HEK293 (cell line): ENCODE measurements at regions not wholly inside any gene's neighbourhood (a gene's known extent, or its start where the extent isn't known, plus 50 kb on each side); places are given as distances from the start of the nearest gene placed in this dataset.

Experiments
- CTCF ChIA-PET: fragments of 350-600 bp; formaldehyde crosslinking; extraction: SDS; loops from one replicate; lab custom pipeline; 2021; ENCODE audit warnings: antibody characterized with exemption; lab: Yijun Ruan, JAX
- POLR2A ChIA-PET: fragments of 300-600 bp; formaldehyde crosslinking; extraction: SDS; loops from one replicate; lab custom pipeline; 2020; ENCODE audit warnings: antibody characterized with exemption, inconsistent platforms; lab: Yijun Ruan, JAX
- H3K27ac ChIP-seq: fragments of 200-500 bp; sonication (Bioruptor generic); 2 replicates; pipeline ENCODE4 v1.5.1; 2014; ENCODE audit warnings: low read depth, low read length, control low read depth, inconsistent platforms; ENCODE audit errors: extremely low read depth
- H3K36me3 ChIP-seq, 2 experiments: fragments of 200-500 bp in 1 of 2; sonication (Bioruptor generic) in 1 of 2; 1 replicate in 1 of 2; 2 replicates in 1 of 2; pipeline ENCODE4 v1.5.1; 2014 to 2017; ENCODE audit warnings: inconsistent platforms in 2 of 2, low read length in 2 of 2; ENCODE audit not compliant: control insufficient read depth in 2 of 2, insufficient read depth in 1 of 2
- H3K4me1 ChIP-seq: fragments of 200-500 bp; sonication (Bioruptor generic); 2 replicates; pipeline ENCODE4 v1.5.1; 2014; ENCODE audit warnings: mild to moderate bottlenecking, low read length, inconsistent platforms; ENCODE audit not compliant: control insufficient read depth, insufficient read depth
- H3K4me3 ChIP-seq: 2 replicates; pipeline ENCODE4 v1.5.1; 2011; ENCODE audit warnings: low read depth, mild to moderate bottlenecking, control low read depth, low read length, moderate library complexity
- H3K9me3 ChIP-seq: fragments of 200-500 bp; sonication (Bioruptor generic); 2 replicates; pipeline ENCODE4 v1.5.1; 2014; ENCODE audit warnings: low read depth, low read length, inconsistent platforms; ENCODE audit not compliant: control insufficient read depth, insufficient read depth
- HOXA7 ChIP-seq: sonication (generic); formaldehyde crosslinking; IDR thresholded peaks from 2 replicates; pipeline ENCODE4 v1.8.1; 2022; ENCODE audit warnings: missing genetic modification reagents, borderline replicate concordance
- MEIS1 ChIP-seq: sonication (generic); formaldehyde crosslinking; IDR thresholded peaks from 2 replicates; pipeline ENCODE4 v1.8.1; 2022; ENCODE audit warnings: missing genetic modification reagents, mild to moderate bottlenecking, borderline replicate concordance
- OSR2 ChIP-seq: fragments of 450-650 bp; formaldehyde crosslinking; IDR thresholded peaks from 2 replicates; pipeline ENCODE4 v1.5.1; 2016; ENCODE audit warnings: missing biosample characterization, missing genetic modification characterization
- RBAK ChIP-seq: fragments of 450-650 bp; formaldehyde crosslinking; IDR thresholded peaks from 2 replicates; pipeline ENCODE4 v1.5.1; 2016; ENCODE audit warnings: missing biosample characterization, missing genetic modification characterization
- ZNF175 ChIP-seq: fragments of 450-650 bp; formaldehyde crosslinking; IDR thresholded peaks from 2 replicates; pipeline ENCODE4 v1.5.1; 2016; ENCODE audit warnings: missing biosample characterization, missing genetic modification characterization
- ZNF26 ChIP-seq: fragments of 450-650 bp; formaldehyde crosslinking; IDR thresholded peaks from 2 replicates; pipeline ENCODE4 v1.5.1; 2016; ENCODE audit warnings: missing biosample characterization, missing genetic modification characterization
- ZNF266 ChIP-seq: fragments of 450-650 bp; formaldehyde crosslinking; IDR thresholded peaks from 2 replicates; pipeline ENCODE4 v1.5.1; 2016; ENCODE audit warnings: missing biosample characterization, missing genetic modification characterization, low read depth
- ZNF544 ChIP-seq: fragments of 450-650 bp; formaldehyde crosslinking; IDR thresholded peaks from 2 replicates; pipeline ENCODE4 v1.5.0; 2017; ENCODE audit warnings: missing biosample characterization, missing genetic modification characterization
- ZNF560 ChIP-seq: fragments of 450-650 bp; formaldehyde crosslinking; IDR thresholded peaks from 2 replicates; pipeline ENCODE4 v1.5.1; 2017; ENCODE audit warnings: missing biosample characterization, missing genetic modification characterization, borderline replicate concordance
- ZNF623 ChIP-seq: fragments of 450-650 bp; formaldehyde crosslinking; IDR thresholded peaks from 2 replicates; pipeline ENCODE4 v1.5.1; 2016; ENCODE audit warnings: missing biosample characterization, missing genetic modification characterization
- ZNF624 ChIP-seq: fragments of 450-650 bp; formaldehyde crosslinking; IDR thresholded peaks from 2 replicates; pipeline ENCODE4 v1.5.1; 2017; ENCODE audit warnings: missing biosample characterization, missing genetic modification characterization
- ZNF626 ChIP-seq: fragments of 450-650 bp; sonication (Bioruptor Pico); formaldehyde crosslinking; IDR thresholded peaks from 2 replicates; pipeline ENCODE4 v1.5.1; 2018; ENCODE audit warnings: missing biosample characterization, missing genetic modification characterization, inconsistent platforms
- ZNF664 ChIP-seq: fragments of 450-650 bp; formaldehyde crosslinking; IDR thresholded peaks from 2 replicates; pipeline ENCODE4 v1.5.1; 2016; ENCODE audit warnings: missing biosample characterization, missing genetic modification characterization
- ZNF701 ChIP-seq: fragments of 450-650 bp; formaldehyde crosslinking; IDR thresholded peaks from 2 replicates; pipeline ENCODE4 v1.5.1; 2016; ENCODE audit warnings: missing biosample characterization, missing genetic modification characterization
- ZNF76 ChIP-seq: fragments of 450-650 bp; formaldehyde crosslinking; IDR thresholded peaks from 2 replicates; pipeline ENCODE4; 2016; ENCODE audit warnings: low read depth, missing biosample characterization, missing genetic modification characterization, borderline replicate concordance
- ZNF777 ChIP-seq: fragments of 450-650 bp; formaldehyde crosslinking; IDR thresholded peaks from 2 replicates; pipeline ENCODE4 v1.5.1; 2017; ENCODE audit warnings: missing biosample characterization, missing genetic modification characterization, borderline replicate concordance
- ZNF791 ChIP-seq: fragments of 450-650 bp; formaldehyde crosslinking; IDR thresholded peaks from 2 replicates; pipeline ENCODE4 v1.5.1; 2016; ENCODE audit warnings: missing biosample characterization, missing genetic modification characterization
- ZNF792 ChIP-seq: fragments of 450-650 bp; formaldehyde crosslinking; IDR thresholded peaks from 2 replicates; pipeline ENCODE4 v1.5.1; 2016; ENCODE audit warnings: missing biosample characterization, missing genetic modification characterization
- ZXDB ChIP-seq: fragments of 450-650 bp; formaldehyde crosslinking; IDR thresholded peaks from 2 replicates; pipeline ENCODE4 v1.5.1; 2016; ENCODE audit warnings: missing biosample characterization, missing genetic modification characterization
- TF ChIP-seq, protein P1 (sequence below): fragments of 450-650 bp; formaldehyde crosslinking; conservative IDR thresholded peaks from 2 replicates; pipeline ENCODE4 v1.5.1; 2016; ENCODE audit warnings: low read depth, missing biosample characterization, missing genetic modification characterization
- TF ChIP-seq, protein P2 (sequence below): fragments of 450-650 bp; formaldehyde crosslinking; IDR thresholded peaks from 2 replicates; pipeline ENCODE4 v1.5.1; 2016; ENCODE audit warnings: missing biosample characterization, missing genetic modification characterization
- TF ChIP-seq, protein P3 (sequence below): fragments of 450-650 bp; formaldehyde crosslinking; IDR thresholded peaks from 2 replicates; pipeline ENCODE4 v1.5.1; 2016; ENCODE audit warnings: missing biosample characterization, missing genetic modification characterization

DNA sequence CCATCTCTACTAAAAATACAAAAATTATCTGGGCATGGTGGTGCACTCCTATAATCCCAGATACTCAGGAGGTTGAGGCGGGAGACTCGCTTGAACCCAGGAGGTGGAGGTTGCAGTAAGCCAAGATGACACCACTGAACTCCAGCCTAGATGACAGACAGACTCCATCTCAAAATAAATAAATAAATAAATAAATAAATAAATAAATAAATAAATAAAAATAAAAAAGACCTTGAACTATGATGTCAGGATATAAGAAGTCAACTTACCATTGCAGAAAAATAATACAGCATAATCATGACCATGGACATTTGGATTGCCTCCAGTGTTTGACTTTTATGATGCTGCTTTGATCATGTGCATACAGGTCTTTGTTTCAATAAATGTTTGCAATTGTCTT lies 484.3 kb upstream of the ROBO1 start (continued):
- TF ChIP-seq, protein P1, sequence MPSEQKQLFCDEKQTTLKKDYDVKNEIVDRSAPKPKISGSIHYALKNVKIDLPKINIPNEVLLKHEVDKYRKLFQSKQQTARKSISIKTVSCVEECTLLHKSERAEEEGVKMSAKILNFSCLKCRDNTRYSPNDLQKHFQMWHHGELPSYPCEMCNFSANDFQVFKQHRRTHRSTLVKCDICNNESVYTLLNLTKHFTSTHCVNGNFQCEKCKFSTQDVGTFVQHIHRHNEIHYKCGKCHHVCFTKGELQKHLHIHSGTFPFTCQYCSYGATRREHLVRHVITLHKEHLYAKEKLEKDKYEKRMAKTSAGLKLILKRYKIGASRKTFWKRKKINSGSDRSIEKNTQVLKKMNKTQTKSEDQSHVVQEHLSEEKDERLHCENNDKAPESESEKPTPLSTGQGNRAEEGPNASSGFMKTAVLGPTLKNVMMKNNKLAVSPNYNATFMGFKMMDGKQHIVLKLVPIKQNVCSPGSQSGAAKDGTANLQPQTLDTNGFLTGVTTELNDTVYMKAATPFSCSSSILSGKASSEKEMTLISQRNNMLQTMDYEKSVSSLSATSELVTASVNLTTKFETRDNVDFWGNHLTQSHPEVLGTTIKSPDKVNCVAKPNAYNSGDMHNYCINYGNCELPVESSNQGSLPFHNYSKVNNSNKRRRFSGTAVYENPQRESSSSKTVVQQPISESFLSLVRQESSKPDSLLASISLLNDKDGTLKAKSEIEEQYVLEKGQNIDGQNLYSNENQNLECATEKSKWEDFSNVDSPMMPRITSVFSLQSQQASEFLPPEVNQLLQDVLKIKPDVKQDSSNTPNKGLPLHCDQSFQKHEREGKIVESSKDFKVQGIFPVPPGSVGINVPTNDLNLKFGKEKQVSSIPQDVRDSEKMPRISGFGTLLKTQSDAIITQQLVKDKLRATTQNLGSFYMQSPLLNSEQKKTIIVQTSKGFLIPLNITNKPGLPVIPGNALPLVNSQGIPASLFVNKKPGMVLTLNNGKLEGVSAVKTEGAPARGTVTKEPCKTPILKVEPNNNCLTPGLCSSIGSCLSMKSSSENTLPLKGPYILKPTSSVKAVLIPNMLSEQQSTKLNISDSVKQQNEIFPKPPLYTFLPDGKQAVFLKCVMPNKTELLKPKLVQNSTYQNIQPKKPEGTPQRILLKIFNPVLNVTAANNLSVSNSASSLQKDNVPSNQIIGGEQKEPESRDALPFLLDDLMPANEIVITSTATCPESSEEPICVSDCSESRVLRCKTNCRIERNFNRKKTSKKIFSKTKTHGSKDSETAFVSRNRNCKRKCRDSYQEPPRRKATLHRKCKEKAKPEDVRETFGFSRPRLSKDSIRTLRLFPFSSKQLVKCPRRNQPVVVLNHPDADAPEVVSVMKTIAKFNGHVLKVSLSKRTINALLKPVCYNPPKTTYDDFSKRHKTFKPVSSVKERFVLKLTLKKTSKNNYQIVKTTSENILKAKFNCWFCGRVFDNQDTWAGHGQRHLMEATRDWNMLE (tag by site-specific recombination), result peak; percentile 85
- peak; percentile 59 for TF ChIP-seq ZNF623 (tag by site-specific recombination)
- TF ChIP-seq ZNF266 (tag by site-specific recombination), result 0 out of 2 replicates have a peak, but pooled peaks have one; percentile 14
- TF ChIP-seq ZNF664 (tag by site-specific recombination), result 0 out of 2 replicates have a peak, but pooled peaks have one; percentile 28
- no peak for TF ChIP-seq ZNF624

DNA sequence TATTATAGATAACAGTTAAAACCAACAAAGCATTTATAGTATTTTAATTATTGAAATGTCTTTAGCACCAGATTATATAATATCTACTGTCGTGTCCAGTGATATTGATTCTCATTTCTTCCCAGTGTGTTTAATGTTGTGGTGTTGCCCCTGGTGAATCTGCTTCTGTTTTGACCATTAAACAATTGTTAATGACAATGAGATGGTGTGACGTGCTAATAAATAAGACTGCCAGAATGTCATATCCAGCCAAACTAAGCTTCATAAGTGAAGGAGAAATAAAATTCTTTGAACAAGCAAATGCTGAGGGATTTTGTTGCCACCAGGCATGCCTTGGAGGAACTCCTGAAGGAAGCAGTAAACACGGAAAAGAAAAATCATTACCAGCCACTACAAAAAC lies 480.0 kb upstream of the ROBO1 start:
- Histone ChIP-seq H3K4me1 (no peaks in the 10 kb centered on the region), H3K4me3 (no peak overlapping the region)
- TF ChIP-seq ZNF792 (tag by site-specific recombination), result no peak
- no peak for TF ChIP-seq ZNF791
- no peak for TF ChIP-seq ZNF175
- no peak for TF ChIP-seq ZNF560 (tag by site-specific recombination)
- no peak for TF ChIP-seq ZNF701 (tag by site-specific recombination)
- TF ChIP-seq, protein P2, sequence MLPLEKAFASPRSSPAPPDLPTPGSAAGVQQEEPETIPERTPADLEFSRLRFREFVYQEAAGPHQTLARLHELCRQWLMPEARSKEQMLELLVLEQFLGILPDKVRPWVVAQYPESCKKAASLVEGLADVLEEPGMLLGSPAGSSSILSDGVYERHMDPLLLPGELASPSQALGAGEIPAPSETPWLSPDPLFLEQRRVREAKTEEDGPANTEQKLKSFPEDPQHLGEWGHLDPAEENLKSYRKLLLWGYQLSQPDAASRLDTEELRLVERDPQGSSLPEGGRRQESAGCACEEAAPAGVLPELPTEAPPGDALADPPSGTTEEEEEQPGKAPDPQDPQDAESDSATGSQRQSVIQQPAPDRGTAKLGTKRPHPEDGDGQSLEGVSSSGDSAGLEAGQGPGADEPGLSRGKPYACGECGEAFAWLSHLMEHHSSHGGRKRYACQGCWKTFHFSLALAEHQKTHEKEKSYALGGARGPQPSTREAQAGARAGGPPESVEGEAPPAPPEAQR, result no peak
- no peak for TF ChIP-seq OSR2 (tag by site-specific recombination)
- no peak for TF ChIP-seq RBAK (tag by site-specific recombination)
- TF ChIP-seq ZXDB (tag by site-specific recombination), result no peak
- no peak for TF ChIP-seq ZNF626 (tag by site-specific recombination)
- no peak for TF ChIP-seq ZNF76 (tag by site-specific recombination)
- no peak for TF ChIP-seq HOXA7
- no peak for TF ChIP-seq ZNF26 (tag by site-specific recombination)
- TF ChIP-seq ZNF777 (tag by site-specific recombination), result no peak
- no peak for TF ChIP-seq ZNF544 (tag by site-specific recombination)
- TF ChIP-seq, protein P3, sequence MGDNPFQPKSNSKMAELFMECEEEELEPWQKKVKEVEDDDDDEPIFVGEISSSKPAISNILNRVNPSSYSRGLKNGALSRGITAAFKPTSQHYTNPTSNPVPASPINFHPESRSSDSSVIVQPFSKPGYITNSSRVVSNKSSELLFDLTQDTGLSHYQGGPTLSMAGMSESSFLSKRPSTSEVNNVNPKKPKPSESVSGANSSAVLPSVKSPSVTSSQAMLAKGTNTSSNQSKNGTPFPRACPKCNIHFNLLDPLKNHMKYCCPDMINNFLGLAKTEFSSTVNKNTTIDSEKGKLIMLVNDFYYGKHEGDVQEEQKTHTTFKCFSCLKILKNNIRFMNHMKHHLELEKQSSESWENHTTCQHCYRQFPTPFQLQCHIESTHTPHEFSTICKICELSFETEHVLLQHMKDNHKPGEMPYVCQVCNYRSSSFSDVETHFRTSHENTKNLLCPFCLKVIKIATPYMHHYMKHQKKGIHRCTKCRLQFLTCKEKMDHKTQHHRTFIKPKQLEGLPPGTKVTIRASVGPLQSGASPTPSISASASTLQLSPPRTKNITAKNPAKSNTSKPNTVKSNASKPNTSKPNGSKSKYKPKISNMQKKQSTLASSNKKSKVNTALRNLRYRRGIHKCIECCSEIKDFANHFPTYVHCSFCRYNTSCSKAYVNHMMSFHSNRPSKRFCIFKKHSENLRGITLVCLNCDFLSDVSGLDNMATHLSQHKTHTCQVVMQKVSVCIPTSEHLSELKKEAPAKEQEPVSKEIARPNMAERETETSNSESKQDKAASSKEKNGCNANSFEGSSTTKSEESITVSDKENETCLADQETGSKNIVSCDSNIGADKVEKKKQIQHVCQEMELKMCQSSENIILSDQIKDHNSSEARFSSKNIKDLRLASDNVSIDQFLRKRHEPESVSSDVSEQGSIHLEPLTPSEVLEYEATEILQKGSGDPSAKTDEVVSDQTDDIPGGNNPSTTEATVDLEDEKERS (tag by site-specific recombination), result no peak
- no peak for TF ChIP-seq MEIS1 (CRISPR knock-in tag)
- TF ChIP-seq, all 188 proteins: peak for 0
- POLR2A ChIA-PET, result no interaction called here
- Histone ChIP-seq H3K36me3 (no peaks in the 10 kb centered on the region), H3K9me3 (no peaks in the 10 kb centered on the region), H3K27ac (no peak overlapping the region)
- CTCF ChIA-PET, result no interaction called here
